ENCODE measurements at regions not wholly inside any gene's neighbourhood (a gene's known extent, or its start where the extent isn't known, plus 50 kb on each side); places are given as distances from the start of the nearest gene placed in this dataset.

GRCh38 chr10:78689584-78689935, 379.2 kb upstream of the ZMIZ1 start:
- no peak for DNase-seq (ENCODE audit: extremely low spot score)
- no peak for TF ChIP-seq CTCF (IDR thresholded peaks at IDR 0.05; ENCODE audit: control extremely low read depth, extremely low read depth, low read depth, missing control alignments)
- CTCF ChIA-PET, result no interaction called here

GRCh38 chr10:78690354-78691111, 378.2 kb upstream of the ZMIZ1 start:
- ChIA-PET CTCF (no interaction called here), POLR2A (no interaction called here)
- TF ChIP-seq CTCF (IDR thresholded peaks at IDR 0.05; ENCODE audit: control extremely low read depth, extremely low read depth, low read depth, missing control alignments), result no peak
- DNase-seq (ENCODE audit: extremely low spot score), result no peak

More at GRCh38 chr10:78689584-78689935, 379.2 kb upstream of the ZMIZ1 start:
- POLR2A ChIA-PET, result no interaction called here

GRCh38 chr10:78691301-78692030, 377.3 kb upstream of the ZMIZ1 start:
- ChIA-PET CTCF (no interaction called here), POLR2A (no interaction called here)
- no peak for DNase-seq (ENCODE audit: extremely low spot score)
- TF ChIP-seq CTCF (IDR thresholded peaks at IDR 0.05; ENCODE audit: control extremely low read depth, extremely low read depth, low read depth, missing control alignments), result no peak

- no peak for TF ChIP-seq CTCF (IDR thresholded peaks at IDR 0.05; ENCODE audit: control extremely low read depth, extremely low read depth, low read depth, missing control alignments)
- POLR2A ChIA-PET, result no interaction called here
- no peak for DNase-seq (ENCODE audit: extremely low spot score)
- CTCF ChIA-PET, result no interaction called here
These were observed 376.7 kb upstream of the ZMIZ1 start for GRCh38 chr10:78692071-78692470.

- ChIA-PET CTCF (no interaction called here), POLR2A (no interaction called here)
- no peak for TF ChIP-seq CTCF (IDR thresholded peaks at IDR 0.05; ENCODE audit: control extremely low read depth, extremely low read depth, low read depth, missing control alignments)
- no peak for DNase-seq (ENCODE audit: extremely low spot score)
These were observed 372.9 kb upstream of the ZMIZ1 start for GRCh38 chr10:78695846-78696245.

- CTCF ChIA-PET, result no interaction called here
- no peak for DNase-seq (ENCODE audit: extremely low spot score)
- POLR2A ChIA-PET, result no interaction called here
- TF ChIP-seq CTCF (IDR thresholded peaks at IDR 0.05; ENCODE audit: control extremely low read depth, extremely low read depth, low read depth, missing control alignments), result no peak
These were observed 371.9 kb upstream of the ZMIZ1 start for GRCh38 chr10:78696791-78697395.

Measured in GM10248 (cell line).